HepG2 (cell line): ENCODE measurements at regions not wholly inside any gene's neighbourhood (a gene's known extent, or its start where the extent isn't known, plus 50 kb on each side); places are given as distances from the start of the nearest gene placed in this dataset.
"Not testable (repeated sequence)": the region's sequence is repeated elsewhere in the genome, so short reads cannot be mapped to it uniquely, and the experiment has no call there.

ENCODE experiments used
- ATAC-seq: fragments of 200-7000 bp; cut with Tn5 transposase; 3 replicates; pipeline ENCODE4 v1.9.1; 2020; ENCODE audit warnings: mild to moderate bottlenecking, moderate library complexity
- BruUV-seq: library from RNA; stranded (reverse); fragments of 400-500 nt; replicated peaks from 2 replicates; lab custom pipeline; 2021; lab: Mats Ljungman, UMichigan
- CTCF ChIA-PET: fragments of 300-600 bp; formaldehyde crosslinking; extraction: SDS; loops from one replicate; lab custom pipeline; 2021; ENCODE audit warnings: low total read pairs, inconsistent platforms, low intra/inter-chr PET ratio; lab: Yijun Ruan, JAX
- POLR2A ChIA-PET: fragments of 350-600 bp; sonication (Branson Sonifier 250); formaldehyde crosslinking; loops from one replicate; lab custom pipeline; 2020; ENCODE audit warnings: antibody characterized with exemption, inconsistent platforms; lab: Yijun Ruan, JAX
- DNase-seq: peaks from one replicate; pipeline ENCODE4 v3.0.0-alpha.2; 2015; ENCODE audit warnings: low spot score
- FAIRE-seq: peaks from 3 replicates; lab custom pipeline; 2011; peaks lifted over from hg19 to GRCh38; lab: Jason Lieb, UNC
- H2AFZ ChIP-seq: one replicate; pipeline ENCODE4 v1.6.1; 2011; ENCODE audit warnings: low read length, inconsistent platforms
- H3K27ac ChIP-seq: fragments of 300-600 bp; 3 replicates; pipeline ENCODE4 v1.8.0; 2011; ENCODE audit warnings: mixed run types, mild to moderate bottlenecking, mixed read lengths, low read length, inconsistent platforms; ENCODE audit not compliant: insufficient read depth; ENCODE audit errors: extremely low read length
- H3K27me3 ChIP-seq, 2 experiments: fragments of 200-600 bp in 1 of 2; 2 replicates in 1 of 2; 3 replicates in 1 of 2; pipeline versions ENCODE4 v1.6.0 to v1.8.0; 2011; ENCODE audit warnings: low read length in 2 of 2, mild to moderate bottlenecking in 2 of 2, moderate library complexity in 2 of 2, inconsistent platforms in 1 of 2; ENCODE audit not compliant: insufficient read depth in 2 of 2, control insufficient read depth in 1 of 2
- H3K36me3 ChIP-seq, 2 experiments: fragments of 200-600 bp in 1 of 2; replicated peaks in 1 of 2; 2 replicates in 1 of 2; 3 replicates in 1 of 2; pipeline versions ENCODE4 v1.5.1 to v1.8.0; 2011; ENCODE audit warnings: low read length in 2 of 2, inconsistent platforms in 1 of 2; ENCODE audit not compliant: insufficient read depth in 2 of 2, control insufficient read depth in 1 of 2
- H3K4me1 ChIP-seq: 2 replicates; pipeline ENCODE4 v1.5.1; 2012; ENCODE audit warnings: low read length, inconsistent platforms; ENCODE audit not compliant: insufficient read depth
- H3K4me2 ChIP-seq: 2 replicates; pipeline ENCODE4 v1.6.0; 2011; ENCODE audit warnings: low read depth, low read length, inconsistent platforms
- H3K4me3 ChIP-seq, 3 experiments: fragments of 200-600 bp in 1 of 3; sonication (generic), shearing (Covaris generic) in 1 of 3; replicated peaks in 1 of 3; 2 replicates each; pipeline ENCODE4 v1.5.1; 2011 to 2016; ENCODE audit warnings: low read length in 3 of 3, inconsistent platforms in 2 of 3, low read depth in 2 of 3, mild to moderate bottlenecking in 2 of 3, control low read depth in 1 of 3, mixed read lengths in 1 of 3; ENCODE audit not compliant: insufficient read depth in 1 of 3
- H3K79me2 ChIP-seq: one replicate; pipeline ENCODE4 v1.6.1; 2011; ENCODE audit warnings: low read length, inconsistent platforms; ENCODE audit not compliant: insufficient read depth
- H3K9ac ChIP-seq: 2 replicates; pipeline ENCODE4 v1.6.0; 2011; ENCODE audit warnings: mild to moderate bottlenecking, low read depth, low read length, inconsistent platforms; ENCODE audit not compliant: insufficient read depth
- H3K9me3 ChIP-seq: 2 replicates; pipeline ENCODE4 v1.5.1; 2012; ENCODE audit warnings: mild to moderate bottlenecking, low read length
- H4K20me1 ChIP-seq: 2 replicates; pipeline ENCODE4 v1.6.0; 2011; ENCODE audit warnings: inconsistent platforms, mild to moderate bottlenecking, low read length, moderate library complexity; ENCODE audit not compliant: insufficient read depth
- BRF2 ChIP-seq: sonication (generic); formaldehyde crosslinking; IDR thresholded peaks from 2 replicates; pipeline ENCODE4 v1.8.1; 2022; ENCODE audit warnings: mild to moderate bottlenecking, missing genetic modification reagents
- CBX2 ChIP-seq, 2 experiments: fragments of 200-600 bp in 1 of 2; sonication (generic); formaldehyde crosslinking in 1 of 2; IDR thresholded peaks; 2 replicates each; pipeline versions ENCODE4 v1.7.0 to v1.8.1; 2018 to 2022; ENCODE audit warnings: low read depth in 2 of 2, low read length in 1 of 2, mild to moderate bottlenecking in 1 of 2, missing genetic modification reagents in 1 of 2
- RFXAP ChIP-seq: sonication (generic); formaldehyde crosslinking; IDR thresholded peaks from 2 replicates; pipeline ENCODE4 v1.4.0; 2020; ENCODE audit warnings: missing genetic modification reagents, borderline replicate concordance
- ZBTB49 ChIP-seq: sonication (generic); formaldehyde crosslinking; IDR thresholded peaks from 2 replicates; pipeline ENCODE4 v1.4.0; 2020; ENCODE audit warnings: missing genetic modification reagents, borderline replicate concordance
- ZNF253 ChIP-seq: sonication (generic); formaldehyde crosslinking; IDR thresholded peaks from 2 replicates; pipeline ENCODE4 v1.8.0; 2022; ENCODE audit warnings: mild to moderate bottlenecking, missing genetic modification reagents, borderline replicate concordance
- ZNF484 ChIP-seq: sonication (generic); formaldehyde crosslinking; IDR thresholded peaks from 2 replicates; pipeline ENCODE4 v1.5.1; 2020; ENCODE audit warnings: mild to moderate bottlenecking, low read depth, missing genetic modification reagents, borderline replicate concordance
- ZNF83 ChIP-seq: sonication (generic); formaldehyde crosslinking; IDR thresholded peaks from 2 replicates; pipeline ENCODE4 v1.4.0; 2020; ENCODE audit warnings: missing genetic modification reagents, mild to moderate bottlenecking, borderline replicate concordance
- WGBS: methylation state at CpG from one replicate; pipeline ENCODE4 v1.1.6; 2017; ENCODE audit warnings: low lambda C conversion rate; 5-methylcytosine and 5-hydroxymethylcytosine counted together
- in situ Hi-C: cut with HindIII; loops from 2 replicates; pipeline ENCODE4 v1.10.0; 2017; ENCODE audit warnings: low pct_unique_long_range_greater_than_20kb; ENCODE audit not compliant: extremely low pct_ligation_motif_present
- intact Hi-C: fragments of 100-400 bp; cut with micrococcal nuclease; formaldehyde crosslinking; loops from one replicate; pipeline ENCODE4 v1.10.0; 2022; ENCODE audit not compliant: unreplicated experiment

GRCh38 chr3:30481241-30481640 is 125.2 kb upstream of the TGFBR2 start:
- no peak for TF ChIP-seq ZNF253
- TF ChIP-seq RFXAP: no peak
- no peak for TF ChIP-seq ZNF484 (CRISPR knock-in tag)
- no peak for TF ChIP-seq CBX2 (IDR thresholded peaks at IDR 0.05; ENCODE audit: low read depth, low read length)
- TF ChIP-seq CBX2 (CRISPR knock-in tag; IDR thresholded peaks at IDR 0.05; ENCODE audit: low read depth): no peak
- TF ChIP-seq BRF2 (CRISPR knock-in tag): no peak
- TF ChIP-seq ZNF83 (CRISPR knock-in tag): no peak
- TF ChIP-seq ZBTB49 (CRISPR knock-in tag): no peak
- no peaks in the 10 kb centered on the region for H3K36me3 ChIP-seq
- no peaks in the 10 kb centered on the region for H3K9me3 ChIP-seq
- 71% methylated on average over 1 of the region's 1 CpG for WGBS
- H3K4me1 ChIP-seq: peaks cover 44% of the 10 kb centered on the region
- POLR2A ChIA-PET: interaction anchor here (1.0 kb wide), 1 partner anchor 11 kb away, joined by 4 read pairs; no protein-coding TSS in a partner anchor
- FAIRE-seq (no peak), ATAC-seq (no peak), DNase-seq (no peak)
- H4K20me1 ChIP-seq: no peaks in the 10 kb centered on the region
- no TSS peak for BruUV-seq
- H3K4me2 ChIP-seq: no peak overlapping the region
- in situ Hi-C loops (no loop called here), intact Hi-C loops (no loop called here)
- H2AFZ ChIP-seq: no peak overlapping the region
- CTCF ChIA-PET: no interaction called here
- no peak overlapping the region for H3K4me3 ChIP-seq
- no peak overlapping the region for H3K9ac ChIP-seq
- no peaks in the 10 kb centered on the region for H3K27me3 ChIP-seq
- no peaks in the 10 kb centered on the region for H3K79me2 ChIP-seq
- H3K27ac ChIP-seq: no peak overlapping the region

GRCh38 chr3:30484229-30484628 is 122.2 kb upstream of the TGFBR2 start:
- H2AFZ ChIP-seq, DNase-seq, BruUV-seq, POLR2A ChIA-PET, FAIRE-seq, H3K4me2 ChIP-seq, H3K27me3 ChIP-seq, ATAC-seq, in situ Hi-C loops, H3K27ac ChIP-seq, H3K79me2 ChIP-seq, H3K36me3 ChIP-seq, CTCF ChIA-PET, H3K4me3 ChIP-seq, H4K20me1 ChIP-seq, intact Hi-C loops, H3K9ac ChIP-seq: not testable (repeated sequence)
- peaks cover 11% of the 10 kb centered on the region for H3K9me3 ChIP-seq
- 97% methylated on average over 3 of the region's 3 CpGs for WGBS
- H3K4me1 ChIP-seq: peaks cover 21% of the 10 kb centered on the region
